ENCODE measurements at regions not wholly inside any gene's neighbourhood (a gene's known extent, or its start where the extent isn't known, plus 50 kb on each side); places are given as distances from the start of the nearest gene placed in this dataset.

DNA sequence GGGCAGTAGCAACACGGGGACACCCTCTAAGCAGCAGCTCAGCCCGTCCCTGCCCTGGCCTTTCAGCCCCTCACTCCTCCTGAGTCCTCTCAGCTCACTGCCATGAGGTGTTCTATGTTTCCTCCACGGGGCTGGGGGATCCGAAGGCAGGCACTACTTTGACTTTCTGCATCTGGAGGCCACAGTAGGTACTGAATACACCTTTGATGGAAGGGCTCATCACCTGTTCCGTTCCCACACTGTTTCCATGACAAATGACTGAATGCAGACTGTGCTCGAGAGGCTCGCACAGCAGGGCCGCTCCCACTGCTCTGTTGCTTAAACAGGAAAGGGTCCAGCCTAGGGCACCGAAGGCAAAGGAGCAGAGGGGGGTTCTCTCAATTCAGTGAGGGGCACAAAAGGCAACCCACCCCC, 77.6 kb upstream of the DNAH14 start:
- TF ChIP-seq, protein P1, sequence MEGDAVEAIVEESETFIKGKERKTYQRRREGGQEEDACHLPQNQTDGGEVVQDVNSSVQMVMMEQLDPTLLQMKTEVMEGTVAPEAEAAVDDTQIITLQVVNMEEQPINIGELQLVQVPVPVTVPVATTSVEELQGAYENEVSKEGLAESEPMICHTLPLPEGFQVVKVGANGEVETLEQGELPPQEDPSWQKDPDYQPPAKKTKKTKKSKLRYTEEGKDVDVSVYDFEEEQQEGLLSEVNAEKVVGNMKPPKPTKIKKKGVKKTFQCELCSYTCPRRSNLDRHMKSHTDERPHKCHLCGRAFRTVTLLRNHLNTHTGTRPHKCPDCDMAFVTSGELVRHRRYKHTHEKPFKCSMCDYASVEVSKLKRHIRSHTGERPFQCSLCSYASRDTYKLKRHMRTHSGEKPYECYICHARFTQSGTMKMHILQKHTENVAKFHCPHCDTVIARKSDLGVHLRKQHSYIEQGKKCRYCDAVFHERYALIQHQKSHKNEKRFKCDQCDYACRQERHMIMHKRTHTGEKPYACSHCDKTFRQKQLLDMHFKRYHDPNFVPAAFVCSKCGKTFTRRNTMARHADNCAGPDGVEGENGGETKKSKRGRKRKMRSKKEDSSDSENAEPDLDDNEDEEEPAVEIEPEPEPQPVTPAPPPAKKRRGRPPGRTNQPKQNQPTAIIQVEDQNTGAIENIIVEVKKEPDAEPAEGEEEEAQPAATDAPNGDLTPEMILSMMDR (tag by site-specific recombination; IDR thresholded peaks at IDR 0.05), result no peak; the same call in 1 of the 2 replicates
- TF ChIP-seq ZNF76 (tag by site-specific recombination; IDR thresholded peaks at IDR 0.05; ENCODE audit: borderline replicate concordance, low read depth), result no peak
- TF ChIP-seq, protein P2, sequence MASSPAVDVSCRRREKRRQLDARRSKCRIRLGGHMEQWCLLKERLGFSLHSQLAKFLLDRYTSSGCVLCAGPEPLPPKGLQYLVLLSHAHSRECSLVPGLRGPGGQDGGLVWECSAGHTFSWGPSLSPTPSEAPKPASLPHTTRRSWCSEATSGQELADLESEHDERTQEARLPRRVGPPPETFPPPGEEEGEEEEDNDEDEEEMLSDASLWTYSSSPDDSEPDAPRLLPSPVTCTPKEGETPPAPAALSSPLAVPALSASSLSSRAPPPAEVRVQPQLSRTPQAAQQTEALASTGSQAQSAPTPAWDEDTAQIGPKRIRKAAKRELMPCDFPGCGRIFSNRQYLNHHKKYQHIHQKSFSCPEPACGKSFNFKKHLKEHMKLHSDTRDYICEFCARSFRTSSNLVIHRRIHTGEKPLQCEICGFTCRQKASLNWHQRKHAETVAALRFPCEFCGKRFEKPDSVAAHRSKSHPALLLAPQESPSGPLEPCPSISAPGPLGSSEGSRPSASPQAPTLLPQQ (tag by site-specific recombination; IDR thresholded peaks at IDR 0.05), result no peak
- no peak for TF ChIP-seq SP2 (tag by site-specific recombination; IDR thresholded peaks at IDR 0.05)
- no peak for TF ChIP-seq ZNF274 (IDR thresholded peaks at IDR 0.05; ENCODE audit: low read length)
- TF ChIP-seq ZNF274 (tag by site-specific recombination; IDR thresholded peaks at IDR 0.05; ENCODE audit: borderline replicate concordance), result no peak
- no peak for TF ChIP-seq ZBTB7A (tag by site-specific recombination; IDR thresholded peaks at IDR 0.05; ENCODE audit: low read depth)
- no peak for TF ChIP-seq KLF10 (tag by site-specific recombination; IDR thresholded peaks at IDR 0.05)
- TF ChIP-seq, protein P3, sequence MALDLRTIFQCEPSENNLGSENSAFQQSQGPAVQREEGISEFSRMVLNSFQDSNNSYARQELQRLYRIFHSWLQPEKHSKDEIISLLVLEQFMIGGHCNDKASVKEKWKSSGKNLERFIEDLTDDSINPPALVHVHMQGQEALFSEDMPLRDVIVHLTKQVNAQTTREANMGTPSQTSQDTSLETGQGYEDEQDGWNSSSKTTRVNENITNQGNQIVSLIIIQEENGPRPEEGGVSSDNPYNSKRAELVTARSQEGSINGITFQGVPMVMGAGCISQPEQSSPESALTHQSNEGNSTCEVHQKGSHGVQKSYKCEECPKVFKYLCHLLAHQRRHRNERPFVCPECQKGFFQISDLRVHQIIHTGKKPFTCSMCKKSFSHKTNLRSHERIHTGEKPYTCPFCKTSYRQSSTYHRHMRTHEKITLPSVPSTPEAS (tag by site-specific recombination; IDR thresholded peaks at IDR 0.05), result no peak
- TF ChIP-seq GLIS2 (tag by site-specific recombination; IDR thresholded peaks at IDR 0.05), result no peak
- no peak for TF ChIP-seq GLI2 (tag by site-specific recombination; IDR thresholded peaks at IDR 0.05; ENCODE audit: borderline replicate concordance, low read depth)

All from HEK293 (cell line).